ENCODE measurements at regions not wholly inside any gene's neighbourhood (a gene's known extent, or its start where the extent isn't known, plus 50 kb on each side); places are given as distances from the start of the nearest gene placed in this dataset.

DNA sequence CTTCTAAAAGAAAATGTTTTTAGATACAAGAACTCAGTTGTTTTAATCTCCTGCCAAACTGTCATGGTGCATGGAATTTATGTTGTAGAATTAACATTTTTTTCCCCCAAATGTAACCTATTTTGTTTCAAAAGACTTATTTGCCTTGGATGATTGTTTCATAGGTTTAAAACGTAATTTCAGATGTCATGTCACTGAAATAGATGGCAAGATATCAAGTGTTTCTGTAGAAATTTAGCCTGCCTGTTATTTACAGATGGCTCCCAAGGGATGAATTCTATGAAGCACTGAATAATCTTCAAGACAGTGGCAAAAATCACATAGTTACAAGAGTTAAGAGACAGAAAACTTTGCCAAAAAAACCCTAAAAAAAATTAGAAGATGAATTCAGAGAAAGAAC, 1484.6 kb downstream of the OLFM4 start:
- no peak for TF ChIP-seq CTCF (conservative IDR thresholded peaks at IDR 0.05; ENCODE audit: low read depth, low read length)
- no peak for TF ChIP-seq EZH2 (IDR thresholded peaks at IDR 0.05; ENCODE audit: borderline replicate concordance, low read depth, low read length, poor library complexity, severe bottlenecking)
